ENCODE measurements at regions not wholly inside any gene's neighbourhood (a gene's known extent, or its start where the extent isn't known, plus 50 kb on each side); places are given as distances from the start of the nearest gene placed in this dataset.

DNA sequence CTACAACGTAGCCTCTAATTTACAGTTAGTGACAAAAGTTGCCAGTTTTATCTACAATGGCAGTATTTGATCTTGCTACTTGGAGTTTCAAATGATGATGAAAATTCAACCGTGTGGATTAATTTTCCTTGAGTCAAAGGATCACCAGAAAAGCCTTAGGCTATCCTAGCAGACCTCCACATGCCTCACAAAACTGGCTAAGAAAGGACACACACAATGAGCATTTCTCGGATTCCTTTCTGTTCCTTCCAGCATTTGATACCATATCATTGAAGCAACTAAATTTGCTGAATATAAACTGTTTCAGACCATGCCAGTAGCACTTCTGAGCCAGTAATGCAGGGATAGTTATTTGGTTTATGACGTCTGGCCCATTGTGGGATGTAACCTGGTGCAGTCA lies 587.4 kb upstream of the MDFIC2 start:
- no peak for DNase-seq

DNA sequence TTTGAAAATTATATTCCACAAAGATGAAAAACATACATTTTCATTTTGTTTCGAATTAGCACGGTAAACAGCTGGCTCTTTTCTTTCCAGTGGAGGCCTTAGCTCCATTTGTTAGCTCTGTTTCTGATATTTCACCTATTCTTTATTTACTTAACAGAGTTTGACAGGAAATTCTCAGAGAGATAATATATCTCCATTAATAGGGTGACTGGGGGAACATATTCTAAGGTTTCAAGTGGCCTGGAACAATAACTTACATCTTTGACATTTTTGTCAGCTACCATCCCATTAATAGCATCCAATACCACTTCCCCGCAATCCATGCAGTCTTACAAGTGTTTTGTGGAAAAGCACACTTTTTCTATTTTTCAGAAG lies 577.6 kb upstream of the MDFIC2 start:
- DNase-seq: no peak

DNA sequence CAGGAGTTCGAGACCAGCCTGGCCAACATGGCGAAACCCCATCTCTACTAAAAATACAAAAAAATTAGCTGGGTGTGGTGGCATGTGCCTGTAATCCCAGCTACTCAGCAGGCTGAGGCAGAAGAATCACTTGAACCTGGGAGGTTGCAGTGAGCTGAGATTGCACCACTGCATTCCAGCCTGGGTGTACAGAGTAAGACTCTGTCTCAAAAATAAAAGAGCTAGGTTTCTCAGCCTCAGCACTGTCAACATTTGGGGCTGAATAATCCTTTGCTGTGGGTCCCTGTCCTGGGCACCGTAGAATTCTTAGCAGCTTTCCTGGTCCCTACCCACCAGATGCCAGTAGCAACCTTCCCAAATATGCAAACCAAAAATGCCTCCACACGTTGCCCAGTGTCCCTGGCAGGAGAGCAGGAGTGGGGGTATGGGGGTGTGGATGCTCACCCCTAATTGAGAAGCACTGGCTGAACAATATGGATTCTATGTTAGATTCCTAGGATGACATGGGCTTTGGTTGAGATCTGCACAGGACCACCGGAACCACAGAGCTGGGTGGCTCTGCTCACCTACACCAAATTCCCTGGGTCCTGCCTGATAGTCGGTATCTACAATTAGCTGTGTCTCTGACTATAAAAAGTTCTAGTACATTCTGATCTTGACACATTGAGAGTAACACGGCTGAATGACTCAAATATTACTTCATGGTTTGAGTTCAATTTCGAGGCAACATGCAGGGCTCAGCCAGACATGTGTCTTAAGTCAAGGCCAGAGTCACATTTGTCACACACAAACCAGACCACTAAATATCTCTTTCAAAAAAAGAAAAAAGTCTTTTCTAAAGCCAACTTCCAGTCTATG lies 577.0 kb upstream of the MDFIC2 start:
- DNase-seq: no peak

DNA sequence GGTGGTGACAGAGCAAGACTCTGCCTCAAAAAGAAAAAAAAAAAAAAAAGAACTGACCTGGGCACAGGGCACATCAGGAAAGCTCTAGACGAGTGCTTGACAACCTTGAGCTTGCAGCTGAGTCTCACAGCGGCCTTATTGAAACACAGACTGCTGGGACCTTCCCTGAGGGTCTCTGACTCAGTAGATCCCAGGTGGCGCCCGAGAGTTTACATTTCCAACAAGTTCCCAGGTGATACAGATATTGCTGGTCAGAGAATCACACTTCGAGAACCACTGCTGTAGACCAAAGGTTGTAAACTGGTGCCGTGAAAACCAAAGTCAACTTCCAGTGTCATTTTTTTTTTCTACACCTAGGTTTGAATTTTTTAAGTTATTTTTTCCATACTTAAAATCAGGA lies 573.2 kb upstream of the MDFIC2 start:
- no peak for DNase-seq

DNA sequence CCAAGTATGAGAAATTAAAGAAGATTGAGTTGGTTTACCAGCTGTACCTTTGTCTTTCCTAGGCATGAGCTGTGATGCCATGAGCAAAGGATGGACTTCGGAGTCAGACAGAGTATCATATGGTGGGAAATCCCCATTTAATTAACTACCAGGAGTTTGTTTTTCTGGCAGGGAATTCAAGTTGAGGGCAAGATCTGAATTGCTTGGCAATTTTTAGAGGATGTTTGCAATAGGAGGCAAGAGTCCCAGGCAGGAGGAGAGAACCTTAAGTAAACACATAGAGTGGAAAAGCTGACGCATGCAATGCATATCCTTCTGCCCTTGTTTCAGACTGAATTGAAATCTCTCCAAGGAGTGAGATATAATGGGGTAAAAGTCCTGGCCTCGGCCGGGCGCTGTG lies 569.7 kb upstream of the MDFIC2 start:
- DNase-seq: no peak

DNA sequence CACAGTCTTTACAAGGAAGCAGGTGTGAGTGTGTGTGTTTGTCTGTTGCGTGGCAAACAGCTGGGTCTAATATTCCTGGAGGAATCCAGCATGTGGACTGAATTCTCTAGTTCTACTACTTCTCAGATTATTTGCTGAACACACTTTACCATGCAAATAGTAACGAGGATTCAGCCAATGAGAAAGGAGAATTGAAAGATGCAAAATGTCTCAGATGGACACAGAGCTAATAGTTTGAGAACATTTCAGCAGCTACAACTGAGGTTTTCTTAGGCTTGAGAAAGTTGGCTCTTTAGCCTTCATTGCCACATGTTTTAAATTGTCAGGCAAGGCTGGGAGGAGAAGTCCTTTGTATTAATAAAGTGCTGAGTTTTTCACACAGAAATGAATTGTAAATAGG lies 568.0 kb upstream of the MDFIC2 start:
- DNase-seq: no peak

DNA sequence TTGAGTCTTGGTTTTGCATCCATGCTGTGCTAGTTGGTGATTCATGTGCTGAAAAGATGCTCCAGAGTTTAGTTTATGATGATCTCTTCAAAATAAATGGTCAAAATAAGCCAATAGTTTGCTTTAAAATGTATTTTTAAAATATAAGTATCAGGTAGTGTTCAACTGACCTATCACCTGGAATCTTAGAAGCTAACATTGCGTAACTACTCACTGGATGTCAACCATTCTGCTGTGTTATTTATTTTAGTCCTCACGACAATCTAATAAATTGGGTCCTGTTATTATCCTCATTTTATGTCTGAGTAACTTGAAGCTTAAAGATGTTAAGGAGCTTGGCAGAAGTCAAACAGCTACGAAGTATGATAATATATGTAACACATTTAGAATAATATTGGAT lies 563.7 kb upstream of the MDFIC2 start:
- DNase-seq: no peak

DNA sequence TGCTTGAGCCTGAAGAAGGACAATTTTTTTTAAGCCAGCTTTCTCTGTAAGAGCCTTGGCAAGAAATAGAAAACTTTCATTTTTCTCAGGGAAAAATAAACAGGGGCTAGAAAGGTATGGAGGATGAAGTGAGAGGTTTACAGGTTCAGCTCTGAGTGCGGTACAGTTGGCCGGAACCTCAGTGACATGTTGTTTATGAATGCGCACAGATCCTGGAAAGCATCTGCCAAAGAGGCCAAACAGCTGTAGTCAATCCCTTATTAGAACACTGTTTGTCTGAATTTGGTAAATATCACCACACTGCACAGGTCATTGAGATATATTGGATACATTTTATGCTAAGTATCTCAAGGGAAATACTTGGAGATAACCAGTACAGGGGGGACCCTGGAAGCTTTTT lies 561.8 kb upstream of the MDFIC2 start:
- no peak for DNase-seq

DNA sequence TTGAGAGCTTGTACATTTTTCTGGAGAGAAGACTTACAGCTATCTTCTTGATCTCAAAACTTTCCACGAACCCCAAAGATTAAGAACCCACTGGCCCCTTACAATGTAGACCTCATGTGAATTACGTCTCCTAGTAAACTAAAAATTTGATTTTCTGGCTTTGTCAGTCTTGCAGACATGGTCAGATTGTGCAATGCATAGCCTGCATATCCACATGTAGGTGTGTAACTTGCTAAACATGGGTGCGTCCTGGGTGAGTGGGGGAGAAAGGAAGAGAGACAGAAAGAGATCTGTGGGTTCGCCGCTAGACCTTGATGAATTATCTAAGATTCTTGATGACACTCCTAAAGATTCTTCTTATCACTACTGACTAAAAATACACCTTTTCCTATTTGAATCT lies 561.2 kb upstream of the MDFIC2 start:
- DNase-seq: no peak

DNA sequence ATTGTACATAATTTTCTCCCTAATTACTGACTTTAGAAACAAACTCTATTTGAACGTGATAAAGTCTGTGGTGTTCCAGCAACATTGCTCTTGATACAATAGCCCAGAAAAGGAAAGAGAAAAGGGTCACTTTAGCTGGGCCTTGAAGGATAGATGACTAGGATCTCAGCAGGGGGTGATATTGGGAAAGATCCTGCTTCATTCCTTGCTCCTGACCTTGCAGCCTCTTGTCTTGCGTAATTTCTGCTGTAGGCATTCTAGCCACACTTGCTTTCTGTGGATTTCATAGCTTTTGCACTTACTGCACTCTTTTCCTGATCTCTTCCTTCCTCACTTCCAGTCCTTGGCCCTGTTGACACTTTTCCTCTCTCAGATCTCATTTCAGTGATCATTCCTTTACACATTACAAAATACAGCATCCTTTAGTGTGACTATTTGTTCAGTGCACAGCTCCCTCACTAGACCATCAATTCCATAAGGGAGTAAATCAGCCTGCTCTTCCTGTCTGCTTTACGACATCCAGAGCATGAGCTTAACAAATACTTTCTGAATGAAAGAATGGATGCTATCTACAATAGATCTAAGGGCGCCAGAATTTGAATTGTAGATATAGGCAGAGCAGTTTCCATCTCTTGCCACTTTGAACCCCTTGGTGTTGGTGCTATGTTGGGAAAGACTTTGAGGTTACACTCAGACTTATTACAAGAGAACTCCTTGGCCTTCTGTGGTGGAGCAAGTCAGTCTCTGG lies 559.6 kb upstream of the MDFIC2 start:
- no peak for DNase-seq

DNA sequence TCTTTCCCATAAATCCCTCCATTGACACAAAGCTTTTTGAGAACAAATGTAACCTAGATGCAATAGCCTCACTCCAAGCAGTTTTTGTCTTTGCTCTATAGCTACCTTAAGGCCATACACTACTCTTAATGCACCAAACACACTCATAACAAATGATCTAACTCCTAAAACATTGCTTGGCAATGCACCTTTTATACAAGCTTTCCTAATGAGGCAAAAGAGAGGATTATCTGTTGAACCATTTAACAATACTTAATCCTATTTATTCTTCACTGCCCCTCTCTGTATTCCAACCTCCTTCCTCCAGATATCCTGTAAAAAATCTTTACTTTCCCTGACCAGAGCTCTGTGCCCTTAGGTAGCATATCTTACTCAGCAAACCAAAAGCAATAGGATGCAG lies 558.1 kb upstream of the MDFIC2 start:
- DNase-seq: no peak

DNA sequence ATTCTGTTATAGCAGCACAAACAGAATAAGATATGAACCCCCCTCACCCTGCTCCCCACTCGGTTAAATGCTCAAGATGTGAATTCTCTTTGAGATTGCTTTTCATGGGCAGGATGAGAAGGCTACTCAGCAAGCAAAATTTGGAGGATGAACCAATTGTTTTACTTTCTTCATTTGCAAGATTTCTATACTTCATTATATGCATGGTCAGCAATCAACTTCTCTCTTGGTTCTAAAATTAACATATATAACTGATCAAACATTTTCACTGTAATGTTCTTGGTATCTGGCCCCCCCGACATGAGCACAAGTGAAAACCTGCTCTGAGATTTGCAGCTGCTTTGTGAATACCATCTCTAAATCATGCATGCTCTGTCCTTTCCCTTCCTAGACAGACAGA lies 556.1 kb upstream of the MDFIC2 start:
- no peak for DNase-seq

DNA sequence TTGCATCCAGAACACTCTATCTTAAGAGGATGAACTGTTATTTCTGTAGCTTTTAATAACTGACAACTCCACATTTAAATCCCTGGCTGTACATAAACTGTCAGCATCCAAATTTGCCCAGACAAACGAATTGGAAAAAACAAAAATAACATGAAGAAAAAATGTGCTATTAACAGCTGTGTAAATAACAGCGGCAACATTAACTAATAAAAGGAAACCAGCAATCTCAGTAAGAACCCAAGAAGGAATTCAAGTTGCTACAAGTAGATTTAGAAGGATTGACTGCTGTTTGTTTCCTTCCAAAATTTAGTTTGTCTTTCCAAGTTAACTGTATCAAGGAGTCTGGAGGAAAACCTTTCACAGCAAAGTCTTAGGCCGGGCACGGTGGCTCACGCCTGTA lies 550.6 kb upstream of the MDFIC2 start:
- DNase-seq: no peak

DNA sequence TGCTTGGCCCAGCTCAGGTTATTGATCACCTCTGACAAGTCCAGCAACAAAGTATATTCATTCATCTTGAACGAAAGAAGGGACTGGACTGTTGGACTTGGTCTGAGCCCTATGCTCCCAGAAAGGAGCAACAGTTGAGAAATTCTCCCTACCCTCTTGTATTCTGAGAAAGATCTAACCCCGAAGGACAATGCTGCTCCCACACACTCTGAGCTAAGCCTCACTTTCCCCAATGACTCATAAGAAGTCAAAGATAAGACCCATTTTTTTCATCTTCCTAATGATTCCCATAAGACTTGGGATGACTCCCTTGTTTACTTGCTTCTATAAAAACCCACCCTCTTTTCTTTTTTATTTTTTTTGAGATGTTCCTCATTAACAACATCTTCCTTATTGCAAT lies 549.4 kb upstream of the MDFIC2 start:
- no peak for DNase-seq

DNA sequence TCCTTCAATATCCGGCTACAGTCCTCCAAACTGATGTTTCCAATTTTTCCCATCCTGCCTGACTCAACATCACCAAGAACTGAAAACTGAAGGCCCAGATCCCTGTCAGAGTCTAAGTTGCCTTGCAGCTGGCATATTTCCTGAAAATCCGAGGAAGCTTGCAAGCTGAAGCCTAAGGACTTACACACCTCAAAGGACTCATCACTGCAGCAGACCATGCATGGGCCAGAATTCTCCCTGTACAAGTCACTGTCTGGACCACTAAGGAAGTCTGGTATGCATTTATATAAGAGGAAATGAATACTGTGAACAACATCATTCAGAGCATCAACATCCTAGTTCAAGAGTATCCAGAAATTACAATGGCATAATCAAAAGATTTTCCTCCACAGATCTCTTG lies 548.8 kb upstream of the MDFIC2 start:
- DNase-seq: no peak

DNA sequence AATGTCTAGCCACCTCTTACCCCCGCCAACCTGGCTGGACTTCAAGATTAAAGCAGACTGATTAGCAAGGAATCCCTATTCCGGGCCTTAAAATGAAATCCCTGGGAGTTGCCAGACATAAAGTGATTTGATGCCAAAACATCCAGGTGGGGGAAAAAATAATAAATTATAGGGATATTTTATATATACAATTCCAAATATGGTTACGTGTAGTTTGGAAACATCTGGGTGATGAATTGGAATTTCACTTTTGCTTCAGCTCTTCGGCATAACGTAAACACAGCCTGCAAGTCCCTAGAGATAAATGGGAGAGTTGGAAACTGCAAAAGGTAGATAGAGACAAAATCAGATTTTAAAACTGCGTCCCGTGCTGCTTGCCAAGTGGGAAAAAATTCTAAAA lies 545.5 kb upstream of the MDFIC2 start:
- DNase-seq: no peak

DNA sequence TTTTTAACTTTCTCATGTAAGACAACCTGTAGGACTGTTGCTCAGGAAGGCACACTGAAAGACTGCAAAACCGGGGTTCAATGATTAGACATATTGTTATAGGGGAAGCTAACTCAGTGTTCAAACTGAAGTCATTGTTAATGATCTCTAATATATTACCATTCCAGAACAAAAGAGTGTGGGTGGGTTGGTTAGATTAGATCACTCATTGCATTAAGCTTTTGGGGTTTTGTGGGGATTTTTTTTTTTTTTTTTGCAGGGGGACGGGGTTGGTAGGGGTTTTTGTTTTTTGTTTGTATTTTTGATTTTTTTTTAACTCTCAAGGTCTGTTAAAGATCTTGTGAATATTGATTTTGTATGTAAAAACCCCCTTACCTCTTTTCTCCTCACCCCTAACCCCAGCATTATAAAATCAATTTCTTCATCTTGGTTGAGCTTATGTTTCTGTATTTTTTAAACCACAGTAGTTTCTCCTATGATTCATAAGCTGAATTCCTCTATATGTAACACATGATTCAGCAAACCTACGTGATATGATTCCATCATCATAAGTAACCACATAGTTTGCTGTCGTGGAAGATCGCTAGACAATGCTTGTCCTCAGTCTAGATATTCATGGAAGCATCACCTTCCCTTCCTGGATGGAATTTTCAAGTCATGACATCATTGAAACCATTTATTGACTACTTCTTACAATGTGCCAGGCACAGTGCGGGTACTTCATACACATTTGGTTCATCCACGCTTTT lies 544.1 kb upstream of the MDFIC2 start:
- DNase-seq: peak in 1 of 2 experiments; percentile 17

DNA sequence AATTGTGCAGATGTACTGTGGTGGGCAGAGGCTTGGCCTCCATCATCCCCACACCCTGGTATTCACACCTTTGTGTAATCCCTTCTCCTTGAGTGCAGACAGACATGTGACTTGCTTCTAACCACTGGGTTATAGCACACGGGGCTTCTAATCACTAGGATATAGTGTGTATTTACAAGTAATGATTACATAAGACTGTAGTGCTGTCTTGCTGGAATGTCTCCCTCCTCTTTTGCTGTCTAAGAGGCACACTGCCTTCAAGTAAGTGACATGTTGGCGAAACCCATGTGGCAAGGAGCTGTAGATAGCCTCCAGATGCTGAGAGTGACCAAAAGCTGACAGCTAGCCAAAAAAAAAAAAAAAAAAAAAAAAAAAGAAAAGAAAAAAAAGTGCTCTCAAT lies 542.7 kb upstream of the MDFIC2 start:
- DNase-seq: no peak

DNA sequence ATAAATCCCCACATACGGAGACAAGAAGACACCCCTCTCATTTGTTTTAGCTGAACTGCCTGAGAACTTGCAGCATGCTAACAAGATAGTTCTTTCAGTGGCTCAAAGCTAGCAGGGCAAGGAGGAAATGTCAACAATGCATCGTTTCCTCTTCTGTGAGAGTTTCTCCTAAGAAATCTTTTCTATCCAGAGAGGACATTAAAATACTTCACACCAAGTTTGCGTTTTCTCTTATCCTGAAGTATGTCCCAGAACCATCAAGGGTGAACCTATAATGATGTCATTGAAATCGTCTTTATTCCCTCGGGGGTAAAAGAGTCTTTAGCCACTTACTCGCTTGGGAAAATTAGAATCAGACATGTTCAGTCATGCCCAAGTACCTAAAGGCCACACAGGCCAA lies 541.7 kb upstream of the MDFIC2 start:
- DNase-seq: no peak

DNA sequence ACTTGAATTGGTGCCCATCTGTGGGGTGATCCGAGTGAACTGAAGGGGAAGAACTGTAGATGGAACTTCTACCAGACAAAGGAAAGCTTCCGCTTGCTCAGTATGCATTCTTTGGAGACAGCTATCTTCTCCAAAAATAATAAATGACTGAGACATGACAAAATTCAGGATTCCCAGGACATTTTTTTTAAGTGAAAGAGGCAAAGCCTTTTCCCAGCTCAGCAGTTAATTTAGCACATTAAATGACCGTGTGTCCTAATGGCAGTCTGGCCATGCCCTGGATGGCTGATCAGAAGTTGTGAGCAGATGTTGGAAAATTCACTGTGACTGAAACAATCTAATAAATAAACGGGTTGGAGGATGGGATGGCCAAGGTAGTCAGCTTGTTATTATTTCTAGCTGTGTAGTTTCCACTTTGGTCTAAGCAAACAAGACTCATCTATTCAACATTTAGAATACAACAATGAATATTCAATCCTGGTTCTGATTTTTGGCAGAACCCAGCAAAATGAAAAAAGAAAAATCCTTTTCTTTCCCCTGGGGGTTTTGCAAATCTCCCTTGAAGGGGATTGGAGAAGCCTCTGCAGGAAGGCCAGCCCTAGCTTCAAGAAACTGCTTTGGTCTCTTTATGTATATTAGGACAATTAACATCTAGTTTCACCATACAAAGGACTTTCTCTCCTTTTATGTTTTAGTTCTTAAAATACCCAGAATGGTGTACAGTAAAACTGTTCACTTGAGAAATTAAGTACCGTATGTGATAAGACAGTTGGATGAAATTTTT lies 540.9 kb upstream of the MDFIC2 start:
- DNase-seq: no peak

DNA sequence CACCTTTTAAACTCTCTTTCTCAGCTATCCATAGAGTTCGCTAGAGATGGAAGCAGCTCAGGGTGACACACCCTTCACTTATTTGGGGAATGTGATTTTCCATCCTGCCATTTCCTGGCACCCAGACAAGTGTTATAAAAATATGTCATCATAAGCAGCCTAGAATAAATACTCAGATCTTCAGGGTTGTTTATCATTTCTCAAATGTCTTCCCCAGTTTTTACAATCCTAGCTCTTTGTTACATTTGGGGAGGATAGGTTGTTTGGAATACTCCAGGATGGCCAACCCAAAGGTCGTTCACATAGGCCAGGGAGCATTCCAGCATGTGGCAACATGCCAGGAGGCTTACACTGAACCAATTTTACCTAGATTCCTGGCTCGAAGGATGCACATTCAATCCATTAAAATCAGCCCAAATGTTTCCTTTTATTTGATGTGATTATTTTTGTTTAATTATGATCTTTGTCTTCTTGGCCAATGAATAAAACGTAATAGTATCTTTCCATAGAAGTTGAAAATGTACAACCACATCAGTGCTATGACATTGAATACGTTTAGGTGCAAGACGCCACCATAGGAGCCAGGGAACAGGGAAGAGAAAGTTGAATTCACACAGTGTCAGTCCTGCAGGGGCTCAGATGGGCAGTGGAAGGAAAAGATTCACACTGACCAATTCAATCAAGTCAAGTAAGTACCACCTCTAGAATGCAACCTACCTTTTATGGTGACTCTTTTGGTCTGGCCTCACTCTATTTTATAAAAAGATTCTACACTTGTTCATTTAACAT lies 537.7 kb upstream of the MDFIC2 start:
- no peak for DNase-seq

Data from activated T-cell treated with anti-CD3 and anti-CD28 coated beads, Interleukin-2, amount 50 U/mL, for 48 hours (primary cell).